Medulla oblongata (tissue), 1 donor: ENCODE measurements at regions not wholly inside any gene's neighbourhood (a gene's known extent, or its start where the extent isn't known, plus 50 kb on each side); places are given as distances from the start of the nearest gene placed in this dataset.
"Not testable (repeated sequence)": the region's sequence is repeated elsewhere in the genome, so short reads cannot be mapped to it uniquely, and the experiment has no call there.

Source experiments
- DNase-seq: peaks from one replicate; pipeline ENCODE4 v3.0.0-alpha.2; 2015; ENCODE audit errors: extremely low spot score

- not testable (repeated sequence) for DNase-seq
Measured at GRCh38 chr4:86413426-86413825, 53.6 kb upstream of the MAPK10 start.

- no peak for DNase-seq
Measured at GRCh38 chr4:86414686-86415085, 54.8 kb upstream of the MAPK10 start.

GRCh38 chr4:86416081-86416480 is 56.2 kb upstream of the MAPK10 start:
- no peak for DNase-seq

- no peak for DNase-seq
Measured at GRCh38 chr4:86421461-86421860, 61.6 kb upstream of the MAPK10 start.

- DNase-seq: no peak
Measured at GRCh38 chr4:86431543-86432116, 71.8 kb upstream of the MAPK10 start.

GRCh38 chr4:86432559-86433134 is 72.8 kb upstream of the MAPK10 start:
- no peak for DNase-seq

GRCh38 chr4:86439293-86439692 is 79.4 kb upstream of the MAPK10 start:
- DNase-seq: no peak

- DNase-seq: peak; percentile 31
Measured at GRCh38 chr4:86441175-86441936, 81.5 kb upstream of the MAPK10 start.

GRCh38 chr4:86442881-86443280 is 83.0 kb upstream of the MAPK10 start:
- DNase-seq: peak; percentile 67

GRCh38 chr4:86443495-86443894 is 83.6 kb upstream of the MAPK10 start:
- DNase-seq: peak; percentile 14

- no peak for DNase-seq
Measured at GRCh38 chr4:86446996-86447395, 87.1 kb upstream of the MAPK10 start.

GRCh38 chr4:86448871-86449270 is 89.0 kb upstream of the MAPK10 start:
- DNase-seq: no peak

GRCh38 chr4:86449746-86450588 is 90.1 kb upstream of the MAPK10 start:
- no peak for DNase-seq

- peak; percentile 10 for DNase-seq
Measured at GRCh38 chr4:86450861-86451260, 91.0 kb upstream of the MAPK10 start.

GRCh38 chr4:86451560-86452330 is 91.9 kb upstream of the MAPK10 start:
- peak; percentile 9 for DNase-seq

- DNase-seq: no peak
Measured at GRCh38 chr4:86452422-86452891, 92.6 kb upstream of the MAPK10 start.

GRCh38 chr4:86452924-86453531 is 93.2 kb upstream of the MAPK10 start:
- peak; percentile 40 for DNase-seq

- not testable (repeated sequence) for DNase-seq
Measured at GRCh38 chr4:86453611-86454072, 93.8 kb upstream of the MAPK10 start.

- DNase-seq: no peak
Measured at GRCh38 chr4:86461849-86462248, 102.0 kb upstream of the MAPK10 start.

GRCh38 chr4:86472377-86473019 is 112.6 kb upstream of the MAPK10 start:
- no peak for DNase-seq
